GM19324 (cell line): ENCODE measurements at regions not wholly inside any gene's neighbourhood (a gene's known extent, or its start where the extent isn't known, plus 50 kb on each side); places are given as distances from the start of the nearest gene placed in this dataset.
"Not testable (repeated sequence)": the region's sequence is repeated elsewhere in the genome, so short reads cannot be mapped to it uniquely, and the experiment has no call there.

Experiments
- ATAC-seq: cut with Tn5 transposase; IDR thresholded peaks from one replicate; pipeline ENCODE4 v1.9.1; 2021; ENCODE audit warnings: mild to moderate bottlenecking, moderate library complexity; ENCODE audit not compliant: unreplicated experiment, low FRiP score

- no peak for ATAC-seq
These were observed 106.2 kb upstream of the FRMPD4 start for GRCh38 chrX:12032082-12032481.

GRCh38 chrX:12034741-12035140 lies 103.5 kb upstream of the FRMPD4 start:
- no peak for ATAC-seq

DNA sequence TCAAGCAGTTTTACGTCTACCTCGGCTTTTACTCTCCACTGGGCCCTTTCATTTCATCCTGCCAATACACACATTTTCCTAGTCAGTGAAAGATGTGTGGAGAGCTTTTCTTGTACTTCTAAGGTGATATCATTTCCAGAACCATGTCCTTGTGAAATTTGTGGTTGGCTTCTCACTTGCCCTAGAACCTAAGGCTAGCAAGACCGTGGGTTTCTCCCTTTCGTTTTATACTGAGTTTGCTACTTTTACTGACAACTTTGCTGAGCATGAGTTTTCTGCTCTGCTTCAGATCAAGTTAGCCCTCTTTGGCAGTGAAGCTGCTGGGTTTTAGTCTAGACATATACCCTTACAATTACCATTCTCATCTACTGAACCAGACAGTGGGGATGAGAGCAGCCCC lies 95.7 kb upstream of the FRMPD4 start:
- no peak for ATAC-seq

DNA sequence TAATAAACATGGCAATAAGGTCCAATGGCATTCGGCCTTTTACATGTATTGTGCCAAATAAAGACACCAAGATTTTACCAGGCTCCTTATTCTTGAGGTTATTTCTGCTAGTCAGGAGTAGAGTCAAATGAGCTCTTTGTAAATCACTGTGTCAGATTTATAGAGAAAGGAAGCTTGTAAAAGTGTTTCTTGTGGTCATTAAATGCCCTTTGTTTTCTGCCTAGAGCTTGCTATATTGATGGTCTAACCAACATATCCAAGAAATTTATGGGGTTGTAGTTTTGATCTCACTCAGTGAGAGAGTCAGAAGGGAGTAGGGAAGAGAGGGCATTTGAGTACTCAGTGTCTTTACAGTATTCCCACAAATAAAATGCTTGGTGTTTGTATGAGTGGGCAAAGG lies 86.2 kb upstream of the FRMPD4 start:
- ATAC-seq, result no peak

GRCh38 chrX:12058087-12058486 lies 80.2 kb upstream of the FRMPD4 start:
- ATAC-seq, result no peak

- no peak for ATAC-seq
These were observed 77.6 kb upstream of the FRMPD4 start for GRCh38 chrX:12060489-12061260.

- ATAC-seq, result no peak
These were observed 73.0 kb upstream of the FRMPD4 start for GRCh38 chrX:12065251-12065650.

GRCh38 chrX:12076046-12076445 lies 62.2 kb upstream of the FRMPD4 start:
- ATAC-seq, result no peak

DNA sequence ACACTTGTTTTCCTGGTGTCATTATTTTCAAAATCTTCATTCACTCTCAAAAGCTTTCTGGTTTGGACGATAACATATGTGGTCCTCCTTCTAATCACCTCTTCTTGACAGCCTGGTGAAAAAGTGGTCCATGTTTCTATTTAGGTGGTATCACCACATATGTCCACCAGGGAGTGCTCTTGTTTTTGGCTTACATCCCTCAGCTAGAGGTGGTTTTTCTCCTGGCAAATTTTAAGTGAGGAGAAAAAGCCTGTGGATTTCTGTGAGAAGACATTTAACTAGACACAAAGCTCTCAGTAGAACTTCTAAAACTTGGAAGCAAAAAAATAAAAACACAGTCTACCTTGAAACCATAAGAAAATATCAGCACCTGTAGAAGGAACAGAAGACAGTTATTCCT lies 58.0 kb upstream of the FRMPD4 start:
- ATAC-seq, result no peak

- ATAC-seq, result not testable (repeated sequence)
These were observed 55.3 kb upstream of the FRMPD4 start for GRCh38 chrX:12082959-12083358.
